HTR-8/SVneo (cell line): ENCODE measurements at regions not wholly inside any gene's neighbourhood (a gene's known extent, or its start where the extent isn't known, plus 50 kb on each side); places are given as distances from the start of the nearest gene placed in this dataset.
"Not testable (repeated sequence)": the region's sequence is repeated elsewhere in the genome, so short reads cannot be mapped to it uniquely, and the experiment has no call there.

Source experiments
- DNase-seq: peaks from one replicate; pipeline ENCODE4 v3.0.0; 2011; ENCODE audit warnings: low spot score, mixed read lengths; ENCODE audit not compliant: insufficient read length
- FAIRE-seq: peaks from 2 replicates; lab custom pipeline; 2011; peaks lifted over from hg19 to GRCh38; lab: Jason Lieb, UNC

GRCh38 chr6:170042123-170042522 lies 248.8 kb downstream of the DLL1 start:
- DNase-seq (no peak), FAIRE-seq (no peak)

- no peak for DNase-seq
- no peak for FAIRE-seq
Measured at GRCh38 chr6:170041526-170041925, 249.4 kb downstream of the DLL1 start.

GRCh38 chr6:170040906-170041305 lies 250.0 kb downstream of the DLL1 start:
- no peak for FAIRE-seq
- no peak for DNase-seq

- FAIRE-seq (no peak), DNase-seq (no peak)
Measured at GRCh38 chr6:170040115-170040500, 250.8 kb downstream of the DLL1 start.

- FAIRE-seq (peak; percentile 36), DNase-seq (no peak)
Measured at GRCh38 chr6:170039156-170040114, 251.4 kb downstream of the DLL1 start.

- FAIRE-seq (no peak), DNase-seq (no peak)
Measured at GRCh38 chr6:170038708-170039107, 252.2 kb downstream of the DLL1 start.

GRCh38 chr6:170038251-170038650 lies 252.6 kb downstream of the DLL1 start:
- DNase-seq = no peak
- FAIRE-seq = no peak

GRCh38 chr6:170037541-170038250 lies 253.2 kb downstream of the DLL1 start:
- no peak for FAIRE-seq
- DNase-seq = no peak

- FAIRE-seq (no peak), DNase-seq (no peak)
Measured at GRCh38 chr6:170036916-170037315, 254.0 kb downstream of the DLL1 start.

- not testable (repeated sequence) for DNase-seq, FAIRE-seq
Measured at GRCh38 chr6:170036367-170036766, 254.5 kb downstream of the DLL1 start.

- no peak for FAIRE-seq
- no peak for DNase-seq
Measured at GRCh38 chr6:170035901-170036304, 255.0 kb downstream of the DLL1 start.

GRCh38 chr6:170035044-170035443 lies 255.8 kb downstream of the DLL1 start:
- DNase-seq (no peak), FAIRE-seq (no peak)

- DNase-seq (no peak), FAIRE-seq (no peak)
Measured at GRCh38 chr6:170034294-170034693, 256.6 kb downstream of the DLL1 start.

GRCh38 chr6:170033666-170034065 lies 257.2 kb downstream of the DLL1 start:
- no peak for DNase-seq
- no peak for FAIRE-seq

- DNase-seq = no peak
- FAIRE-seq = no peak
Measured at GRCh38 chr6:170032706-170033309, 258.1 kb downstream of the DLL1 start.

GRCh38 chr6:170032197-170032596 lies 258.7 kb downstream of the DLL1 start:
- no peak for DNase-seq
- no peak for FAIRE-seq

- FAIRE-seq = no peak
- no peak for DNase-seq
Measured at GRCh38 chr6:170031684-170032121, 259.2 kb downstream of the DLL1 start.

- no peak for FAIRE-seq
Measured at GRCh38 chr6:170030821-170031471, 259.9 kb downstream of the DLL1 start.

GRCh38 chr6:170030284-170030815 lies 260.5 kb downstream of the DLL1 start:
- FAIRE-seq (no peak), DNase-seq (no peak)

More at GRCh38 chr6:170030821-170031471, 259.9 kb downstream of the DLL1 start:
- no peak for DNase-seq
